Prostate gland (tissue), 2 donors: ENCODE measurements at regions not wholly inside any gene's neighbourhood (a gene's known extent, or its start where the extent isn't known, plus 50 kb on each side); places are given as distances from the start of the nearest gene placed in this dataset.

Source experiments
- POLR2A ChIP-seq: fragments of 450-650 bp; IDR thresholded peaks from one replicate; pipeline ENCODE4 v1.6.1; 2016; ENCODE audit warnings: antibody characterized with exemption, mild to moderate bottlenecking
- POLR2AphosphoS5 ChIP-seq: sonication (generic); formaldehyde crosslinking; IDR thresholded peaks from one replicate; pipeline ENCODE4 v1.6.1; 2017; ENCODE audit warnings: antibody characterized with exemption
- TF ChIP-seq, protein P1 (sequence below), 4 experiments: fragments of 200-600 bp in 2 of 4; fragments of 450-650 bp in 2 of 4; sonication (generic) in 2 of 4; IDR thresholded peaks; 1 replicate in 3 of 4; 2 replicates in 1 of 4; pipeline ENCODE4 v1.5.1; 2016 to 2019; ENCODE audit warnings: antibody characterized with exemption in 4 of 4, mild to moderate bottlenecking in 2 of 4, moderate library complexity in 2 of 4

DNA sequence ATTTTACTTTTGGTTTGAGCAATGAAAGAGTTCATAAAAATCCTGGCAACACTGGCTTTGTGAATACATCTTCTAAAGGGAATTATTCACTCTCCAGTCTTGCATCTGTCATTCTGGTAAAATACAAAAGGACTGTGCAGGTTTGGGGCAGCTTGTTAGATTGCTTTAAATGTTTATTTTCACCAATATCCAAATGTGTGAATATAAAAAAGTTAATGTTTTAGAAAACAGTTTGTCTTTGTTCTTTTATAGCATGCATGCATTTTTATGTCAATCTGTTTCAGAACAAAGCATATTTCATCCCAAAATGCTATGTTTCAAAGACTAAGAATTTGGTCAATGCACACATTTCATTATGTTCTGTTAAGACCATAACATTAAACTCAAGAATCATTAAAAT is 1145.4 kb downstream of the OLFM4 start:
- TF ChIP-seq, protein P1, sequence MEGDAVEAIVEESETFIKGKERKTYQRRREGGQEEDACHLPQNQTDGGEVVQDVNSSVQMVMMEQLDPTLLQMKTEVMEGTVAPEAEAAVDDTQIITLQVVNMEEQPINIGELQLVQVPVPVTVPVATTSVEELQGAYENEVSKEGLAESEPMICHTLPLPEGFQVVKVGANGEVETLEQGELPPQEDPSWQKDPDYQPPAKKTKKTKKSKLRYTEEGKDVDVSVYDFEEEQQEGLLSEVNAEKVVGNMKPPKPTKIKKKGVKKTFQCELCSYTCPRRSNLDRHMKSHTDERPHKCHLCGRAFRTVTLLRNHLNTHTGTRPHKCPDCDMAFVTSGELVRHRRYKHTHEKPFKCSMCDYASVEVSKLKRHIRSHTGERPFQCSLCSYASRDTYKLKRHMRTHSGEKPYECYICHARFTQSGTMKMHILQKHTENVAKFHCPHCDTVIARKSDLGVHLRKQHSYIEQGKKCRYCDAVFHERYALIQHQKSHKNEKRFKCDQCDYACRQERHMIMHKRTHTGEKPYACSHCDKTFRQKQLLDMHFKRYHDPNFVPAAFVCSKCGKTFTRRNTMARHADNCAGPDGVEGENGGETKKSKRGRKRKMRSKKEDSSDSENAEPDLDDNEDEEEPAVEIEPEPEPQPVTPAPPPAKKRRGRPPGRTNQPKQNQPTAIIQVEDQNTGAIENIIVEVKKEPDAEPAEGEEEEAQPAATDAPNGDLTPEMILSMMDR (IDR thresholded peaks at IDR 0.05) = no peak
- TF ChIP-seq POLR2AphosphoS5 (no peak), POLR2A (no peak)
